Hepatocyte (in vitro differentiated cells): ENCODE measurements at regions not wholly inside any gene's neighbourhood (a gene's known extent, or its start where the extent isn't known, plus 50 kb on each side); places are given as distances from the start of the nearest gene placed in this dataset.

Experiments
- EZH2 ChIP-seq: fragments of 200-600 bp; sonication (generic); IDR thresholded peaks from 2 replicates; pipeline ENCODE4 v1.6.1; 2016; ENCODE audit warnings: antibody characterized with exemption, mild to moderate bottlenecking, borderline replicate concordance
- EZH2phosphoT487 ChIP-seq: fragments of 200-600 bp; sonication (generic); IDR thresholded peaks from one replicate; pipeline ENCODE4 v1.6.1; 2018; ENCODE audit warnings: antibody characterized with exemption, mild to moderate bottlenecking, low read depth, moderate library complexity; ENCODE audit not compliant: unreplicated experiment, severe bottlenecking
- TF ChIP-seq, protein P1 (sequence below): fragments of 200-600 bp; sonication (generic); IDR thresholded peaks from 2 replicates; pipeline ENCODE4 v1.5.1; 2016; ENCODE audit warnings: antibody characterized with exemption, mild to moderate bottlenecking; ENCODE audit not compliant: poor library complexity

DNA sequence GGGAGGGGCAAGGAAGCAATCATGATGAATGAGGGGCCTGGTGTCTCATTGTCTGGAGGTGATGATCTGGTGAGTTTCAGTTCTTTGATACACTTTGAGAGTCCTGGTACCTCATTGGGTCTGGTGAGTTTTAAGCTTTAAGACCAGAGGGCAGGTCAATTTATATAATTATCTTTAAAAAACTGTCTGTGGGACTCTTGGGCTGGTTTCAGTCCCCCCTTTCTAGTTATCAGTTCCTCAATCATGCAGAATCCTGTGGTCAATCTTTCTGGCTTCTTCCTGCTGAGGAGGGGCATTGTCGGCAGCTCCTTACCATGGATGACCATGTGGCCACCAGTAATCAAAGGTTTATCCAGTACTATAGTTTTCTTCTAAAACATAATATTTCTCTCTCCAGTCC is 789.1 kb downstream of the PCDH18 start:
- TF ChIP-seq, protein P1, sequence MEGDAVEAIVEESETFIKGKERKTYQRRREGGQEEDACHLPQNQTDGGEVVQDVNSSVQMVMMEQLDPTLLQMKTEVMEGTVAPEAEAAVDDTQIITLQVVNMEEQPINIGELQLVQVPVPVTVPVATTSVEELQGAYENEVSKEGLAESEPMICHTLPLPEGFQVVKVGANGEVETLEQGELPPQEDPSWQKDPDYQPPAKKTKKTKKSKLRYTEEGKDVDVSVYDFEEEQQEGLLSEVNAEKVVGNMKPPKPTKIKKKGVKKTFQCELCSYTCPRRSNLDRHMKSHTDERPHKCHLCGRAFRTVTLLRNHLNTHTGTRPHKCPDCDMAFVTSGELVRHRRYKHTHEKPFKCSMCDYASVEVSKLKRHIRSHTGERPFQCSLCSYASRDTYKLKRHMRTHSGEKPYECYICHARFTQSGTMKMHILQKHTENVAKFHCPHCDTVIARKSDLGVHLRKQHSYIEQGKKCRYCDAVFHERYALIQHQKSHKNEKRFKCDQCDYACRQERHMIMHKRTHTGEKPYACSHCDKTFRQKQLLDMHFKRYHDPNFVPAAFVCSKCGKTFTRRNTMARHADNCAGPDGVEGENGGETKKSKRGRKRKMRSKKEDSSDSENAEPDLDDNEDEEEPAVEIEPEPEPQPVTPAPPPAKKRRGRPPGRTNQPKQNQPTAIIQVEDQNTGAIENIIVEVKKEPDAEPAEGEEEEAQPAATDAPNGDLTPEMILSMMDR = no peak
- no peak for TF ChIP-seq EZH2phosphoT487
- no peak for TF ChIP-seq EZH2
